GM12878 (cell line): ENCODE measurements at regions not wholly inside any gene's neighbourhood (a gene's known extent, or its start where the extent isn't known, plus 50 kb on each side); places are given as distances from the start of the nearest gene placed in this dataset.

Experiments used
- ATAC-seq: fragments of 200-7000 bp; cut with Tn5 transposase; 3 replicates; pipeline ENCODE4 v1.9.1; 2020; ENCODE audit warnings: mild to moderate bottlenecking, moderate library complexity
- BruUV-seq: library from RNA; stranded (reverse); fragments of 400-500 nt; replicated peaks from 2 replicates; lab custom pipeline; 2021; lab: Mats Ljungman, UMichigan
- CTCF ChIA-PET: fragments of 300-600 bp; sonication (Branson Sonifier 250); formaldehyde crosslinking; extraction: SDS; loops from one replicate; lab custom pipeline; 2021; ENCODE audit warnings: inconsistent platforms; lab: Yijun Ruan, JAX
- POLR2A ChIA-PET: fragments of 350-600 bp; formaldehyde crosslinking; extraction: SDS; loops from one replicate; lab custom pipeline; 2021; ENCODE audit warnings: inconsistent platforms; lab: Charles Lee
- RAD21 ChIA-PET: fragments of 300-600 bp; sonication (Branson Sonifier 250); formaldehyde crosslinking; loops from one replicate; lab custom pipeline; 2023; ENCODE audit warnings: antibody characterized with exemption; ENCODE audit not compliant: unreplicated experiment; lab: Charles Lee
- SMC1A ChIA-PET: fragments of 300-600 bp; sonication (Branson Sonifier 250); formaldehyde crosslinking; loops from one replicate; lab custom pipeline; 2023; ENCODE audit not compliant: unreplicated experiment, uncharacterized antibody; lab: Charles Lee
- DNase-seq: peaks from one replicate; pipeline ENCODE4 v3.0.0-alpha.2; 2011; ENCODE audit warnings: low read depth, low spot score
- FAIRE-seq: peaks from 3 replicates; lab custom pipeline; 2011; peaks lifted over from hg19 to GRCh38; lab: Jason Lieb, UNC
- H2AFZ ChIP-seq: 2 replicates; pipeline ENCODE4 v1.6.0; 2011; ENCODE audit warnings: low read depth, low read length, control low read depth; ENCODE audit not compliant: control insufficient read depth
- H3K27ac ChIP-seq: 2 replicates; pipeline ENCODE4 v1.5.1; 2011; ENCODE audit warnings: control low read depth; ENCODE audit not compliant: control insufficient read depth, insufficient read depth
- H3K27me3 ChIP-seq, 2 experiments: replicated peaks in 1 of 2; 2 replicates each; pipeline versions ENCODE4 v1.6.0 to v1.6.1; 2011; ENCODE audit warnings: low read length in 1 of 2; ENCODE audit not compliant: control insufficient read depth in 2 of 2, insufficient read depth in 2 of 2
- H3K36me3 ChIP-seq, 2 experiments: 2 replicates each; pipeline ENCODE4 v1.5.1; 2011; ENCODE audit warnings: low read length in 1 of 2; ENCODE audit not compliant: control insufficient read depth in 2 of 2, insufficient read depth in 2 of 2
- H3K4me1 ChIP-seq: 2 replicates; pipeline ENCODE4 v1.6.1; 2011; ENCODE audit warnings: mild to moderate bottlenecking, low read length, moderate library complexity, mixed read lengths; ENCODE audit not compliant: control insufficient read depth, insufficient read depth
- H3K4me2 ChIP-seq: 2 replicates; pipeline ENCODE4 v1.6.0; 2011; ENCODE audit warnings: control low read depth; ENCODE audit not compliant: control insufficient read depth, insufficient read depth
- H3K4me3 ChIP-seq: fragments of 200-600 bp; sonication (generic); 2 replicates; pipeline ENCODE4 v1.5.1; 2016
- H3K79me2 ChIP-seq: 2 replicates; pipeline ENCODE4 v1.6.0; 2011; ENCODE audit warnings: low read length; ENCODE audit not compliant: control insufficient read depth, insufficient read depth
- H3K9ac ChIP-seq: 2 replicates; pipeline ENCODE4 v1.8.0; 2011; ENCODE audit warnings: low read length, control low read depth, mixed read lengths; ENCODE audit not compliant: control insufficient read depth, insufficient read depth
- H3K9me3 ChIP-seq: replicated peaks from 3 replicates; pipeline ENCODE4 v1.5.1; 2011; ENCODE audit warnings: mild to moderate bottlenecking, low read length; ENCODE audit not compliant: control insufficient read depth, insufficient read depth
- H4K20me1 ChIP-seq: 2 replicates; pipeline ENCODE4 v1.6.0; 2011; ENCODE audit not compliant: control insufficient read depth, insufficient read depth
- ATF2 ChIP-seq: IDR thresholded peaks from 2 replicates; pipeline ENCODE4 v1.6.1; 2012; ENCODE audit warnings: low read length, inconsistent platforms
- CREB1 ChIP-seq: IDR thresholded peaks from 2 replicates; pipeline ENCODE4 v1.6.1; 2012; ENCODE audit warnings: low read depth, mild to moderate bottlenecking, inconsistent platforms
- FOS ChIP-seq: IDR thresholded peaks from 3 replicates; pipeline ENCODE4 v1.6.1; 2011; ENCODE audit warnings: borderline replicate concordance; ENCODE audit not compliant: insufficient read length; ENCODE audit errors: extremely low read depth
- NRF1 ChIP-seq: conservative IDR thresholded peaks from 2 replicates; pipeline ENCODE4 v1.6.1; 2011; ENCODE audit warnings: mild to moderate bottlenecking, low read depth, low read length, improper control_type of control experiment
- PRDM15 ChIP-seq: fragments of 450-650 bp; formaldehyde crosslinking; IDR thresholded peaks from 2 replicates; pipeline ENCODE4 v1.4.0; 2020; ENCODE audit warnings: mild to moderate bottlenecking, moderate library complexity
- TAF1 ChIP-seq: IDR thresholded peaks from 2 replicates; pipeline ENCODE4 v1.6.1; 2011; ENCODE audit warnings: mild to moderate bottlenecking, low read depth, low read length, borderline replicate concordance
- WGBS: methylation state at CpG from one replicate; pipeline ENCODE4 v1.1.6; 2016; ENCODE audit warnings: low lambda C conversion rate; ENCODE audit not compliant: insufficient replicate concordance, insufficient coverage; ENCODE audit errors: missing lambda C conversion rate; 5-methylcytosine and 5-hydroxymethylcytosine counted together
- in situ Hi-C: fragments of 300-500 bp; cut with MboI; formaldehyde crosslinking; loops from 9 replicates; pipeline ENCODE4 v1.14.3; 2018; ENCODE audit warnings: mixed read lengths
- intact Hi-C: fragments of 100-400 bp; cut with micrococcal nuclease; formaldehyde crosslinking; loops from one replicate; pipeline ENCODE4 v1.14.2; 2022; ENCODE audit not compliant: unreplicated experiment
- TF ChIP-seq, protein P1 (sequence below): fragments of 450-650 bp; IDR thresholded peaks from 2 replicates; pipeline ENCODE4 v1.6.1; 2017; ENCODE audit warnings: mild to moderate bottlenecking, low read depth, inconsistent platforms; ENCODE audit not compliant: poor library complexity, severe bottlenecking

GRCh38 chr13:73411067-73411809, 352.4 kb downstream of the KLF5 start (continued):
- TF ChIP-seq PRDM15 (CRISPR knock-in tag), result no peak
- no peak for TF ChIP-seq TAF1
- TF ChIP-seq FOS, result no peak

GRCh38 chr13:73406454-73406853, 347.6 kb downstream of the KLF5 start:
- Histone ChIP-seq H3K9ac (no peak overlapping the region), H3K79me2 (no peaks in the 10 kb centered on the region), H3K9me3 (no peaks in the 10 kb centered on the region), H3K27me3 (no peaks in the 10 kb centered on the region), H3K4me2 (no peak overlapping the region), H3K27ac (no peak overlapping the region), H4K20me1 (no peaks in the 10 kb centered on the region), H3K4me3 (no peak overlapping the region), H3K36me3 (no peaks in the 10 kb centered on the region), H2AFZ (no peak overlapping the region), H3K4me1 (no peaks in the 10 kb centered on the region)
- ChIA-PET POLR2A (no interaction called here), SMC1A (interaction anchor here (1.1 kb wide), 1 partner anchor 11 kb away, joined by 3 read pairs; no protein-coding TSS in a partner anchor), CTCF (no interaction called here), RAD21 (interaction anchor here (0.6 kb wide), 1 partner anchor 293 kb away, joined by 3 read pairs; no protein-coding TSS in a partner anchor)
- in situ Hi-C loops (loop anchor here (25.0 kb wide), 1 partner anchor 594 kb away; no protein-coding TSS in a partner anchor), intact Hi-C loops (no loop called here)
- DNase-seq (no peak), ATAC-seq (no peak), FAIRE-seq (no peak)
- no TSS peak for BruUV-seq
- WGBS, result 0% methylated on average over 1 of the region's 1 CpG
- TF ChIP-seq CREB1, result no peak
- no peak for TF ChIP-seq ATF2
- TF ChIP-seq, protein P1, sequence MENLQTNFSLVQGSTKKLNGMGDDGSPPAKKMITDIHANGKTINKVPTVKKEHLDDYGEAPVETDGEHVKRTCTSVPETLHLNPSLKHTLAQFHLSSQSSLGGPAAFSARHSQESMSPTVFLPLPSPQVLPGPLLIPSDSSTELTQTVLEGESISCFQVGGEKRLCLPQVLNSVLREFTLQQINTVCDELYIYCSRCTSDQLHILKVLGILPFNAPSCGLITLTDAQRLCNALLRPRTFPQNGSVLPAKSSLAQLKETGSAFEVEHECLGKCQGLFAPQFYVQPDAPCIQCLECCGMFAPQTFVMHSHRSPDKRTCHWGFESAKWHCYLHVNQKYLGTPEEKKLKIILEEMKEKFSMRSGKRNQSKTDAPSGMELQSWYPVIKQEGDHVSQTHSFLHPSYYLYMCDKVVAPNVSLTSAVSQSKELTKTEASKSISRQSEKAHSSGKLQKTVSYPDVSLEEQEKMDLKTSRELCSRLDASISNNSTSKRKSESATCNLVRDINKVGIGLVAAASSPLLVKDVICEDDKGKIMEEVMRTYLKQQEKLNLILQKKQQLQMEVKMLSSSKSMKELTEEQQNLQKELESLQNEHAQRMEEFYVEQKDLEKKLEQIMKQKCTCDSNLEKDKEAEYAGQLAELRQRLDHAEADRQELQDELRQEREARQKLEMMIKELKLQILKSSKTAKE, result no peak
- TF ChIP-seq NRF1, result no peak
